HG03139 (cell line): ENCODE measurements at regions not wholly inside any gene's neighbourhood (a gene's known extent, or its start where the extent isn't known, plus 50 kb on each side); places are given as distances from the start of the nearest gene placed in this dataset.

Experiments used
- ATAC-seq: cut with Tn5 transposase; IDR thresholded peaks from one replicate; pipeline ENCODE4 v1.9.1; 2021; ENCODE audit not compliant: unreplicated experiment

GRCh38 chr11:127275774-127276173 is 275.2 kb upstream of the KIRREL3 start:
- no peak for ATAC-seq

GRCh38 chr11:127274328-127274676 is 273.7 kb upstream of the KIRREL3 start:
- ATAC-seq, result no peak

- no peak for ATAC-seq
Observed at GRCh38 chr11:127273593-127274327, 273.2 kb upstream of the KIRREL3 start.

- no peak for ATAC-seq
Observed at GRCh38 chr11:127270851-127271250, 270.3 kb upstream of the KIRREL3 start.

GRCh38 chr11:127269911-127270310 is 269.3 kb upstream of the KIRREL3 start:
- no peak for ATAC-seq

- ATAC-seq, result no peak
Observed at GRCh38 chr11:127268932-127269331, 268.4 kb upstream of the KIRREL3 start.

GRCh38 chr11:127268521-127268920 is 268.0 kb upstream of the KIRREL3 start:
- no peak for ATAC-seq

- no peak for ATAC-seq
Observed at GRCh38 chr11:127259102-127259501, 258.5 kb upstream of the KIRREL3 start.

GRCh38 chr11:127255209-127255608 is 254.6 kb upstream of the KIRREL3 start:
- no peak for ATAC-seq

- no peak for ATAC-seq
Observed at GRCh38 chr11:127252321-127252720, 251.8 kb upstream of the KIRREL3 start.

- no peak for ATAC-seq
Observed at GRCh38 chr11:127249576-127249975, 249.0 kb upstream of the KIRREL3 start.

- ATAC-seq, result no peak
Observed at GRCh38 chr11:127248476-127248875, 247.9 kb upstream of the KIRREL3 start.

- no peak for ATAC-seq
Observed at GRCh38 chr11:127247261-127247851, 246.8 kb upstream of the KIRREL3 start.

GRCh38 chr11:127242676-127243075 is 242.1 kb upstream of the KIRREL3 start:
- ATAC-seq, result no peak

- ATAC-seq, result no peak
Observed at GRCh38 chr11:127238321-127238720, 237.8 kb upstream of the KIRREL3 start.

- ATAC-seq, result no peak
Observed at GRCh38 chr11:127236776-127237175, 236.2 kb upstream of the KIRREL3 start.

- no peak for ATAC-seq
Observed at GRCh38 chr11:127233998-127234397, 233.4 kb upstream of the KIRREL3 start.

GRCh38 chr11:127230392-127230791 is 229.8 kb upstream of the KIRREL3 start:
- no peak for ATAC-seq

GRCh38 chr11:127226949-127227348 is 226.4 kb upstream of the KIRREL3 start:
- no peak for ATAC-seq

GRCh38 chr11:127226380-127226779 is 225.8 kb upstream of the KIRREL3 start:
- ATAC-seq, result no peak

GRCh38 chr11:127225619-127226018 is 225.0 kb upstream of the KIRREL3 start:
- ATAC-seq, result no peak

- ATAC-seq, result no peak
Observed at GRCh38 chr11:127224276-127224675, 223.7 kb upstream of the KIRREL3 start.

GRCh38 chr11:127223633-127224032 is 223.1 kb upstream of the KIRREL3 start:
- ATAC-seq, result no peak
